ENCODE measurements at regions not wholly inside any gene's neighbourhood (a gene's known extent, or its start where the extent isn't known, plus 50 kb on each side); places are given as distances from the start of the nearest gene placed in this dataset.
A peak's percentile ranks its signal among the peaks of the same experiment; 100 is the strongest.

- DNase-seq (ENCODE audit: low spot score) (no peak), ATAC-seq (ENCODE audit: low read depth) (no peak)
- H3K4me1 ChIP-seq (ENCODE audit: insufficient read depth, poor library complexity, severe bottlenecking), result no peaks in the 10 kb centered on the region
- no peaks in the 10 kb centered on the region for H3K36me3 ChIP-seq (ENCODE audit: low read depth)
- H3K27me3 ChIP-seq (ENCODE audit: insufficient read depth, poor library complexity, severe bottlenecking), result no peaks in the 10 kb centered on the region
- H3K9me3 ChIP-seq (ENCODE audit: severe bottlenecking), result peaks cover 3% of the 10 kb centered on the region
- TF ChIP-seq, protein P1, sequence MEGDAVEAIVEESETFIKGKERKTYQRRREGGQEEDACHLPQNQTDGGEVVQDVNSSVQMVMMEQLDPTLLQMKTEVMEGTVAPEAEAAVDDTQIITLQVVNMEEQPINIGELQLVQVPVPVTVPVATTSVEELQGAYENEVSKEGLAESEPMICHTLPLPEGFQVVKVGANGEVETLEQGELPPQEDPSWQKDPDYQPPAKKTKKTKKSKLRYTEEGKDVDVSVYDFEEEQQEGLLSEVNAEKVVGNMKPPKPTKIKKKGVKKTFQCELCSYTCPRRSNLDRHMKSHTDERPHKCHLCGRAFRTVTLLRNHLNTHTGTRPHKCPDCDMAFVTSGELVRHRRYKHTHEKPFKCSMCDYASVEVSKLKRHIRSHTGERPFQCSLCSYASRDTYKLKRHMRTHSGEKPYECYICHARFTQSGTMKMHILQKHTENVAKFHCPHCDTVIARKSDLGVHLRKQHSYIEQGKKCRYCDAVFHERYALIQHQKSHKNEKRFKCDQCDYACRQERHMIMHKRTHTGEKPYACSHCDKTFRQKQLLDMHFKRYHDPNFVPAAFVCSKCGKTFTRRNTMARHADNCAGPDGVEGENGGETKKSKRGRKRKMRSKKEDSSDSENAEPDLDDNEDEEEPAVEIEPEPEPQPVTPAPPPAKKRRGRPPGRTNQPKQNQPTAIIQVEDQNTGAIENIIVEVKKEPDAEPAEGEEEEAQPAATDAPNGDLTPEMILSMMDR (IDR thresholded peaks at IDR 0.05; ENCODE audit: poor library complexity, severe bottlenecking), result no peak
- no peak overlapping the region for H3K4me3 ChIP-seq (ENCODE audit: severe bottlenecking)
- H3K27ac ChIP-seq (ENCODE audit: poor library complexity, severe bottlenecking), result no peak overlapping the region
These were observed 169.9 kb upstream of the PPP2R2D start for GRCh38 chr10:131730771-131731497.

DNA sequence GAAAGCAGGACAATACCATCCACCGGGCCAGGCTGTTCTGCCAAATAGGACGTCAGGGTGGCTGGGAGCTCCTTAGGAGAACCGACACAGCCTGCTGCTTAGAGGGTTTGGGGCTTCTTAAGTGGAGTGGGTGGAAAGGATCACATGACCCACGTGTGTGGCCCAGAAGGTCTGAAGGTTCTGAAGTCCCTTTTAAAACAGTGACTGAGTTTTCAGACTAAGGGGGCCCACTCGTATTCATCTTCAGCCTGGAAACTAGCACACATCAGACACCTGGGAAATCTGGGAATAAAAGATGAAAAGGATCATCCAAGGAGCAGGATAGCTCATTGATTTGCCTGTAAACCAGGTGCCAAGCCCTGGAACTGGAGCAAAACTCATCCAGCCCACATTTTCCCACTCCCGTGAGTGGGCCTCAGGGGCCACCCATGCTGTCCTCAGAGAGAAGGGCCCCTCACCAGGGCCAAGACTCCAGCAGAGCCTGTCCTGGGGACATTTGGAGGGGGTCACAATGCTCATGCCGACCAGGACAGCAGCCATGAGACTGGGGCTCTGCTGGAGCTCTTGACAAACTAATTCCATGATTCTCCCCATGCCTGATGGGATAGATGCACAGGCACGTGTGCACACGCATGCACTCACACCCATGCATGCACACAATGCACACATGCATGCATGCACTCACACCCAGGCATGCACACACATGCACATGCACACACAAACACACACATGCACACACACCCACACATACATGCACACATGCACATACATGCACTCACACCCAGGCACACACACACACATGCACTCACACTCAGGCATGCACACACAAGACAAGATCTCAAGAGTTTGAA, 168.8 kb upstream of the PPP2R2D start:
- TF ChIP-seq, protein P1 (IDR thresholded peaks at IDR 0.05; ENCODE audit: poor library complexity, severe bottlenecking), result no peak

GRCh38 chr10:131732631-131733127, 168.1 kb upstream of the PPP2R2D start:
- Histone ChIP-seq H3K36me3 (ENCODE audit: low read depth) (no peaks in the 10 kb centered on the region), H3K9me3 (ENCODE audit: severe bottlenecking) (peaks cover 3% of the 10 kb centered on the region), H3K27me3 (ENCODE audit: insufficient read depth, poor library complexity, severe bottlenecking) (no peaks in the 10 kb centered on the region), H3K4me1 (ENCODE audit: insufficient read depth, poor library complexity, severe bottlenecking) (no peaks in the 10 kb centered on the region), H3K4me3 (ENCODE audit: severe bottlenecking) (no peak overlapping the region), H3K27ac (ENCODE audit: poor library complexity, severe bottlenecking) (no peak overlapping the region)
- TF ChIP-seq, protein P1 (IDR thresholded peaks at IDR 0.05; ENCODE audit: poor library complexity, severe bottlenecking), result no peak
- ATAC-seq (ENCODE audit: low read depth) (peak; percentile 76; the same call in 2 of the 3 replicates), DNase-seq (ENCODE audit: low spot score) (no peak)

More for the DNA sequence above, 168.8 kb upstream of the PPP2R2D start:
- H3K9me3 ChIP-seq (ENCODE audit: severe bottlenecking), result peaks cover 3% of the 10 kb centered on the region
- H3K4me1 ChIP-seq (ENCODE audit: insufficient read depth, poor library complexity, severe bottlenecking), result no peaks in the 10 kb centered on the region
- DNase-seq (ENCODE audit: low spot score), result no peak
- H3K27ac ChIP-seq (ENCODE audit: poor library complexity, severe bottlenecking), result no peak overlapping the region
- no peak for ATAC-seq (ENCODE audit: low read depth)
- H3K36me3 ChIP-seq (ENCODE audit: low read depth), result no peaks in the 10 kb centered on the region
- no peak overlapping the region for H3K4me3 ChIP-seq (ENCODE audit: severe bottlenecking)
- H3K27me3 ChIP-seq (ENCODE audit: insufficient read depth, poor library complexity, severe bottlenecking), result no peaks in the 10 kb centered on the region

DNA sequence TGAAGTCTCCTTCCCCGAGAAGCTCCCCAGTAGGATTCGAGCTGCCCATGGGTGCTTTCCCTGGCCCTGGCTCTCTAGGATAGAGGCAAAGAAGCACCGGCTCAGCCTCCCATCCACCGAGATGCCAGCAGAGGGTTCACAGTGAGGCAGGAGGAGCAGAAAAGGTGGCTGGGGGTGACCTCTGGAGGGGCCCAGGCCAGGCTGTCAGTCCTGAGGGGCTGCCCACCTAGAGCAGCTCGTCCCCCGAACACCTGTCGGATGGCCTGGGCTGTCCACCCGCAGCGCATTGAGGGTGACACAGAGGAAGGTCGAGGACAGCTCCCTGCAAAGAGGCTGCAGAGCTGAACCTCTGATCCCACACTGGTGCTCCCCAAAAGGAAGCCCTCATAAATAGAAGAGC, 167.2 kb upstream of the PPP2R2D start:
- Histone ChIP-seq H3K36me3 (ENCODE audit: low read depth) (no peaks in the 10 kb centered on the region), H3K27ac (ENCODE audit: poor library complexity, severe bottlenecking) (no peak overlapping the region), H3K4me3 (ENCODE audit: severe bottlenecking) (no peak overlapping the region), H3K4me1 (ENCODE audit: insufficient read depth, poor library complexity, severe bottlenecking) (no peaks in the 10 kb centered on the region), H3K27me3 (ENCODE audit: insufficient read depth, poor library complexity, severe bottlenecking) (no peaks in the 10 kb centered on the region), H3K9me3 (ENCODE audit: severe bottlenecking) (peaks cover 3% of the 10 kb centered on the region)
- DNase-seq (ENCODE audit: low spot score), result no peak
- TF ChIP-seq, protein P1 (IDR thresholded peaks at IDR 0.05; ENCODE audit: poor library complexity, severe bottlenecking), result no peak
- ATAC-seq (ENCODE audit: low read depth), result no peak
